Sigmoid colon (tissue), 6 donors: ENCODE measurements at regions not wholly inside any gene's neighbourhood (a gene's known extent, or its start where the extent isn't known, plus 50 kb on each side); places are given as distances from the start of the nearest gene placed in this dataset.
"Not testable (repeated sequence)": the region's sequence is repeated elsewhere in the genome, so short reads cannot be mapped to it uniquely, and the experiment has no call there.

Source experiments
- DNase-seq: peaks from one replicate; pipeline ENCODE4 v3.0.0-alpha.2; 2019
- H3K27ac ChIP-seq, 4 donors: fragments of 200-600 bp; sonication (generic); one replicate each; pipeline ENCODE4 v1.5.1; 2016 to 2019; ENCODE audit warnings: mild to moderate bottlenecking in 1 of 4
- H3K27me3 ChIP-seq, 3 donors: fragments of 200-600 bp; sonication (generic); one replicate each; pipeline ENCODE4 v1.5.1; 2019; ENCODE audit warnings: mild to moderate bottlenecking in 1 of 3
- H3K36me3 ChIP-seq, 4 donors: fragments of 200-600 bp; sonication (generic); one replicate each; pipeline ENCODE4 v1.5.1; 2016 to 2019
- H3K4me1 ChIP-seq, 4 donors: fragments of 200-600 bp; sonication (generic); one replicate each; pipeline ENCODE4 v1.5.1; 2017 to 2019
- H3K4me3 ChIP-seq, 4 donors: fragments of 200-600 bp; sonication (generic); one replicate each; pipeline ENCODE4 v1.5.1; 2017 to 2019; ENCODE audit warnings: mild to moderate bottlenecking in 2 of 4, moderate library complexity in 1 of 4
- H3K9me3 ChIP-seq, 4 donors: fragments of 200-600 bp in 3 of 4; sonication (generic) in 3 of 4; one replicate each; pipeline versions ENCODE4 v1.5.1 to v1.6.1; 2013 to 2019
- EP300 ChIP-seq, 4 donors: sonication (generic); formaldehyde crosslinking; IDR thresholded peaks; one replicate each; pipeline ENCODE4 v1.6.1; 2017; ENCODE audit warnings: antibody characterized with exemption in 4 of 4
- POLR2A ChIP-seq, 2 donors: fragments of 450-650 bp; IDR thresholded peaks; one replicate each; pipeline ENCODE4 v1.6.1; 2016; ENCODE audit warnings: antibody characterized with exemption in 2 of 2, mild to moderate bottlenecking in 2 of 2, moderate library complexity in 2 of 2
- POLR2AphosphoS5 ChIP-seq, 4 donors: sonication (generic); formaldehyde crosslinking; IDR thresholded peaks; one replicate each; pipeline ENCODE4 v1.6.1; 2017; ENCODE audit warnings: antibody characterized with exemption in 4 of 4
- WGBS, 2 donors: extraction: QIAGEN DNeasy Blood & Tissue Kit; methylation state at CpG; one replicate each; pipeline ENCODE4 v1.1.7; 2013; 5-methylcytosine and 5-hydroxymethylcytosine counted together
- intact Hi-C: fragments of 100-400 bp; cut with DNase I; formaldehyde crosslinking; loops from one replicate; pipeline ENCODE4 v1.15.1; 2023
- TF ChIP-seq, protein P1 (sequence below), 4 experiments: fragments of 450-650 bp in 3 of 4; fragments of 200-600 bp in 1 of 4; IDR thresholded peaks; one replicate each; pipeline ENCODE4 v1.5.1; 2016 to 2019; ENCODE audit warnings: antibody characterized with exemption in 4 of 4, mild to moderate bottlenecking in 3 of 4, moderate library complexity in 2 of 4
- donor health status: healthy with polysubstance abuse.
- donor health status: healthy.

DNA sequence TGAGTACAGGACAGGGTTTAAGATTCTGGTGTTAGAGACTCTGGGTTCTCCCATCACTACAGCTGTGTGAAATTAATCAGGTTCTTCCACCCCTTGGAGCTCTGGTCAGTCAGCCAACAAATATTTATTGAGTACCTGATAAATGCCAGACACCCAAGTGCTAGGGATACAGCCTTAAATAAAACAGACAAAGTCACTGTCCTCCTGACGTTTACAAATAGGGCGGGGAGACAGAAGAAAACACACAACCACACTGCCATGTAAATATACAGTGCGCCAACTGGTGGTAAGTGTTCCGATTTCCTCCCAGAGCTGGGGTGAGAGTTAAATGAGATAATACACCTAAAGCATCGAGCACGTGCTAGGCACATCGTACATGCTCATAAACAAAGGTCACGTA, 121.0 kb downstream of the COPRS start:
- Histone ChIP-seq H3K27me3 (no peaks in the 10 kb centered on the region), H3K4me1 (peaks cover 0 to 61% (median 49%) of the 10 kb centered on the region in 4 donors), H3K36me3 (no peaks in the 10 kb centered on the region), H3K9me3 (no peaks in the 10 kb centered on the region), H3K27ac (peak overlapping the region; percentile 71 to 82 (median 76)), H3K4me3 (no peak overlapping the region)
- intact Hi-C loops: loop anchor here (5.0 kb wide), 1 partner anchor 156 kb away; no protein-coding TSS in a partner anchor
- TF ChIP-seq EP300 (IDR thresholded peaks at IDR 0.05): peak in 2 of 4 donors; percentile 65 to 73
- TF ChIP-seq, protein P1, sequence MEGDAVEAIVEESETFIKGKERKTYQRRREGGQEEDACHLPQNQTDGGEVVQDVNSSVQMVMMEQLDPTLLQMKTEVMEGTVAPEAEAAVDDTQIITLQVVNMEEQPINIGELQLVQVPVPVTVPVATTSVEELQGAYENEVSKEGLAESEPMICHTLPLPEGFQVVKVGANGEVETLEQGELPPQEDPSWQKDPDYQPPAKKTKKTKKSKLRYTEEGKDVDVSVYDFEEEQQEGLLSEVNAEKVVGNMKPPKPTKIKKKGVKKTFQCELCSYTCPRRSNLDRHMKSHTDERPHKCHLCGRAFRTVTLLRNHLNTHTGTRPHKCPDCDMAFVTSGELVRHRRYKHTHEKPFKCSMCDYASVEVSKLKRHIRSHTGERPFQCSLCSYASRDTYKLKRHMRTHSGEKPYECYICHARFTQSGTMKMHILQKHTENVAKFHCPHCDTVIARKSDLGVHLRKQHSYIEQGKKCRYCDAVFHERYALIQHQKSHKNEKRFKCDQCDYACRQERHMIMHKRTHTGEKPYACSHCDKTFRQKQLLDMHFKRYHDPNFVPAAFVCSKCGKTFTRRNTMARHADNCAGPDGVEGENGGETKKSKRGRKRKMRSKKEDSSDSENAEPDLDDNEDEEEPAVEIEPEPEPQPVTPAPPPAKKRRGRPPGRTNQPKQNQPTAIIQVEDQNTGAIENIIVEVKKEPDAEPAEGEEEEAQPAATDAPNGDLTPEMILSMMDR (IDR thresholded peaks at IDR 0.05): peak in 2 of 4 experiments; percentile 8 to 10
- no peak for TF ChIP-seq POLR2A (IDR thresholded peaks at IDR 0.05)
- TF ChIP-seq POLR2AphosphoS5 (IDR thresholded peaks at IDR 0.05): peak in 3 of 4 donors; percentile 63 to 88 (median 84)
- 59 to 80% methylated on average over 8 of the region's 8 CpGs for WGBS, 2 donors
- no peak for DNase-seq

DNA sequence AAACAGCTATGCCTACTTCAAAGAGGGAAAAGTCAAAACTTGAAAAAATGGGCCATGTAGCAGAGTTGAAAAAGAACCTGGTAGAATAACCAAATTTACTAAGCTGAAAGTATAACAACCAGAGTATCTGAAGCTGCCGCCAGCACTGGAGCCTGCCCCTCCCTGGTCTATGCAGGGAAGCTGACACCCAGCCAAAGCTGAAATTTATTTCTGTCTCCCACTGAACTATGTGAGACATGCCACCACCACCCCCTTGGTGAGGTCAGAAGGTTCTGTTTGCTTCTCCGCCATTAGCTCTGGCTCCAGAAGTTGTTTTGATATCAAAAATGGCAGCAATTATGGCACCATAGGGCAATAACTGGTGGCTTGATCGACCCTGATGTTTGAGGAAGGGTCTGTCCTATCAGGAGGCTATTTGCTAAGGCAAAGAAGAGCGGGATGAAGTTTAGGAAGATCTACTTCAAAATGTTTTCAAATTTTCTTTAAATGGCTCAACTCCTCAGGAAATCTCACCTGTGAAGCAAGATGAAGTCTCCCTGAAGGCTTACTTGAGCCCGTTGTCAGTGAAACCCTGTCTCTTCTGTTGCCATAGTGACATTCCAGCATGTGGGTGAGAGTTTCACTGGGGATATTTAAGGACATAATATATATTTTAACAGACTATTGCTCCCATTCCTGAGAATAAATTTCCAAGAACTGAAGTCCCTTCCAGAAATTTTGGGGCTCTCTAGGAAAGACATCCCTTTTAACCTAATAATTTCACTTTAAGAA, 122.0 kb downstream of the COPRS start:
- H3K9me3 ChIP-seq: no peaks in the 10 kb centered on the region
- H3K4me1 ChIP-seq: peaks cover 0 to 61% (median 49%) of the 10 kb centered on the region in 4 donors
- TF ChIP-seq EP300 (IDR thresholded peaks at IDR 0.05): peak in 1 of 4 donors; percentile 30
- TF ChIP-seq, protein P1 (IDR thresholded peaks at IDR 0.05): no peak
- TF ChIP-seq POLR2AphosphoS5 (IDR thresholded peaks at IDR 0.05): peak in 2 of 4 donors; percentile 50 to 68
- no peak for TF ChIP-seq POLR2A (IDR thresholded peaks at IDR 0.05)
- peak; percentile 79 for DNase-seq
- H3K4me3 ChIP-seq: no peak overlapping the region
- no peaks in the 10 kb centered on the region for H3K27me3 ChIP-seq
- WGBS, 2 donors: 77 to 83% methylated on average over 5 of the region's 5 CpGs
- peak overlapping the region; percentile 42 to 82 (median 76) for H3K27ac ChIP-seq
- intact Hi-C loops: loop anchor here (2.0 to 5.0 kb wide), 2 partner anchors 40 to 155 kb away; no protein-coding TSS in a partner anchor
- H3K36me3 ChIP-seq: no peaks in the 10 kb centered on the region

DNA sequence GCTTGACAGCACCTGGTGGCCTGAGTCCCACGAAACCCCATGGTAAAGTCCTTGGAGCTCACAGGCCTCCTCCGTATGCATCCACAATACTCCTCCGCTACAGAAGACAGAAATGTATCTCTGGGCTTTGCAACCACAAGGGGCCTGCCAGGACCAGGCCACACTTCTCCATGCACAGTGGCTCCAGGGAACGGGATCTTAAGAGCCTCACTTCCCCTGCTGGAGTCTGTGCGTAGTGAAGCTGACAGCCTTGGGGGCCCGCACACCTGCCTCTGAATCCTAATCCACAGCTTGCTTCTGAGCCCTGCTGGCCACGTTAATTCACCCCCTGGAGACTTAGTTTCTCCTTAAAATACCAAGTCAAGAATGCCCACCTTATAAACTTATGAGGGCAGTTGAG, 125.7 kb downstream of the COPRS start:
- TF ChIP-seq POLR2AphosphoS5 (IDR thresholded peaks at IDR 0.05) (no peak), POLR2A (IDR thresholded peaks at IDR 0.05) (no peak), EP300 (IDR thresholded peaks at IDR 0.05) (no peak)
- TF ChIP-seq, protein P1 (IDR thresholded peaks at IDR 0.05): no peak
- 90 to 92% methylated on average over 7 of the region's 7 CpGs for WGBS, 2 donors
- H3K27me3 ChIP-seq: no peaks in the 10 kb centered on the region
- no peak overlapping the region for H3K4me3 ChIP-seq
- no peaks in the 10 kb centered on the region for H3K9me3 ChIP-seq
- no peak for DNase-seq
- intact Hi-C loops: no loop called here
- no peak overlapping the region for H3K27ac ChIP-seq
- no peaks in the 10 kb centered on the region for H3K36me3 ChIP-seq
- H3K4me1 ChIP-seq: peaks cover 0 to 27% (median 17%) of the 10 kb centered on the region in 4 donors

DNA sequence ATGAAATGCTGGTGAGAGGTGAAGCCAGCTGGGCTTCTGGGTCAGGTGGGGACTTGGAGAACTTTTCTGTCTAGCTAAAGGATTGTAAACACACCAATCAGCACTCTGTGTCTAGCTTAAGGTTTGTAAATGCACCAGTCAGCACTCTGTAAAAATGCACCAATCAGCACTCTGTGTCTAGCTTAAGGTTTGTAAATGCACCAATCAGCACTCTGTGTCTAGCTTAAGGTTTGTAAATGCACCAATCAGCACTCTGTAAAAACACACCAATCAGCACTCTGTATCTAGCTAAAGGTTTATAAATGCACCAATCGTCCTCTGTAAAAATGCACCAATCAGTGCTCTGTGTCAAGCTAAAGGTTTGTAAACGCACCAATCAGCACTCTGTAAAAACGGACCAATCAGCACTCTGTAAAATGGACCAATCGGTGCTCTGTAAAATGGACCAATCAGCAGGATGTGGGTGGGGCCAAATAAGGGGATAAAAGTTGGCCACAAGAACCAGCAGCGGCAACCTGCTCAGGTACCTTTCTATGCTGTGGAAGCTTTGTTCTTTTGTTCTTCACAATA, 127.4 kb downstream of the COPRS start:
- DNase-seq, H3K9me3 ChIP-seq, H3K4me3 ChIP-seq, H3K27me3 ChIP-seq, H3K36me3 ChIP-seq, intact Hi-C loops: not testable (repeated sequence)
- H3K27ac ChIP-seq: peak overlapping the region in 1 of 4 donors; percentile 22
- 94 to 95% methylated on average over 5 of the region's 5 CpGs for WGBS, 2 donors
- H3K4me1 ChIP-seq: peaks cover 0 to 10% (median 3%) of the 10 kb centered on the region in 4 donors

DNA sequence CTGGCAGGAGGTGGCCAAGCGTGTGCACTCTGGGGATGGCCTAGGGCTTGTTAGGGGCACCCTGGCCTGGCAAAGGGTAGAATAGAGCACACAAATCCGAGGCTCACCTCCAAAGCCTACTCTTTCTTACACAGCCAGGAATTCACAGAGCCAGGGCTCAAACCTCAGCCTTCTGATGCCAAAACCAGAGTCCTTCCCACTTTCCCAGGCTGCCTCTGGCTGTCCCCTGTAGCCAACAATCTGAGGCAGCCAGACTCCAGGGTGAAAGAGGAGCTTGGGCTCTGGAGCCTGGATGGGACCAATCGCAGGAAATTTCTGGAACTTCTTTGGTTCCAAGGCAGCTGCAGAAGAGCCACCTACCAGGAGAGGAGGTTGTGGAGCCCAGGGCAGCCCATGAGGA, 127.9 kb downstream of the COPRS start:
- Histone ChIP-seq H3K36me3 (no peaks in the 10 kb centered on the region), H3K9me3 (no peaks in the 10 kb centered on the region), H3K4me1 (peaks cover 0 to 6% (median under 1%) of the 10 kb centered on the region in 4 donors), H3K4me3 (no peak overlapping the region), H3K27ac (peak overlapping the region in 1 of 4 donors; percentile 22), H3K27me3 (no peaks in the 10 kb centered on the region)
- DNase-seq: no peak
- WGBS, 2 donors: 88 to 89% methylated on average over 3 of the region's 3 CpGs
- TF ChIP-seq POLR2AphosphoS5 (IDR thresholded peaks at IDR 0.05) (no peak), POLR2A (IDR thresholded peaks at IDR 0.05) (no peak), EP300 (IDR thresholded peaks at IDR 0.05) (no peak)
- TF ChIP-seq, protein P1 (IDR thresholded peaks at IDR 0.05): no peak
- intact Hi-C loops: no loop called here
